CD14-positive monocyte (primary cell): ENCODE measurements at regions not wholly inside any gene's neighbourhood (a gene's known extent, or its start where the extent isn't known, plus 50 kb on each side); places are given as distances from the start of the nearest gene placed in this dataset.

Source experiments
- DNase-seq, 3 donors: peaks; one replicate each; pipeline ENCODE4 v3.0.0-alpha.2; 2011 to 2022
- H2AFZ ChIP-seq: 2 replicates; pipeline ENCODE4 v1.6.0; 2012; ENCODE audit warnings: mild to moderate bottlenecking, low read depth, low read length, inconsistent platforms; ENCODE audit not compliant: insufficient read depth, poor library complexity, severe bottlenecking
- H3K27ac ChIP-seq, 2 donors: 1 replicate in 1 of 2; 2 replicates in 1 of 2; pipeline ENCODE4 v1.5.1; 2012 to 2013; ENCODE audit warnings: low read length in 2 of 2, control low read depth in 1 of 2, inconsistent platforms in 1 of 2, low read depth in 1 of 2, mild to moderate bottlenecking in 1 of 2
- H3K27me3 ChIP-seq, 2 donors: one replicate each; pipeline versions ENCODE4 v1.6.0 to v1.6.1; 2011 to 2013; ENCODE audit warnings: low read length in 2 of 2; ENCODE audit not compliant: control insufficient read depth in 2 of 2, insufficient read depth in 2 of 2
- H3K36me3 ChIP-seq, 2 donors: replicated peaks in 1 of 2; 1 replicate in 1 of 2; 2 replicates in 1 of 2; pipeline versions ENCODE4 v1.5.1 to v1.6.1; 2012 to 2013; ENCODE audit warnings: low read length in 2 of 2, control low read depth in 1 of 2, inconsistent platforms in 1 of 2, mild to moderate bottlenecking in 1 of 2; ENCODE audit not compliant: insufficient read depth in 2 of 2, control insufficient read depth in 1 of 2
- H3K4me1 ChIP-seq, 2 donors: 1 replicate in 1 of 2; 2 replicates in 1 of 2; pipeline versions ENCODE4 v1.5.1 to v1.6.1; 2012 to 2013; ENCODE audit warnings: low read length in 2 of 2, control low read depth in 1 of 2, inconsistent platforms in 1 of 2, mild to moderate bottlenecking in 1 of 2, moderate library complexity in 1 of 2; ENCODE audit not compliant: insufficient read depth in 2 of 2, control insufficient read depth in 1 of 2
- H3K4me2 ChIP-seq: replicated peaks from 2 replicates; pipeline ENCODE3; 2012; ENCODE audit warnings: low read length, moderate library complexity, mild to moderate bottlenecking; ENCODE audit not compliant: poor library complexity, severe bottlenecking; ENCODE audit errors: extremely low read depth
- H3K4me3 ChIP-seq, 3 experiments: fragments of 200-600 bp in 1 of 3; sonication (generic) in 1 of 3; replicated peaks in 1 of 3; 1 replicate in 2 of 3; 2 replicates in 1 of 3; pipeline ENCODE4 v1.5.1; 2011 to 2013; ENCODE audit warnings: low read length in 3 of 3, mild to moderate bottlenecking in 3 of 3, control low read depth in 2 of 3, low read depth in 2 of 3, inconsistent platforms in 1 of 3, moderate library complexity in 1 of 3
- H3K79me2 ChIP-seq: 2 replicates; pipeline ENCODE4 v1.6.0; 2012; ENCODE audit warnings: mild to moderate bottlenecking, control low read depth, inconsistent platforms, low read length, moderate library complexity; ENCODE audit not compliant: insufficient read depth
- H3K9ac ChIP-seq: 2 replicates; pipeline ENCODE4 v1.6.0; 2017; ENCODE audit warnings: low read length, mild to moderate bottlenecking; ENCODE audit not compliant: insufficient read depth, poor library complexity, severe bottlenecking
- H3K9me3 ChIP-seq, 2 donors: replicated peaks in 1 of 2; 1 replicate in 1 of 2; 2 replicates in 1 of 2; pipeline versions ENCODE4 v1.5.1 to v1.6.1; 2012 to 2013; ENCODE audit warnings: low read length in 2 of 2, control low read depth in 1 of 2; ENCODE audit not compliant: control insufficient read depth in 1 of 2, insufficient read depth in 1 of 2
- H4K20me1 ChIP-seq: 2 replicates; pipeline ENCODE4 v1.6.0; 2012; ENCODE audit warnings: mild to moderate bottlenecking, low read length, control low read depth, moderate library complexity; ENCODE audit not compliant: insufficient read depth
- H3K27ac Mint-ChIP-seq, 7 donors: one replicate each; pipeline ENCODE4 v1.8.0; 2020; ENCODE audit warnings: mild to moderate bottlenecking in 7 of 7, mixed read lengths in 7 of 7, moderate library complexity in 6 of 7, inconsistent platforms in 2 of 7
- H3K27me3 Mint-ChIP-seq, 3 donors: one replicate each; pipeline ENCODE4 v1.8.0; 2021 to 2022; ENCODE audit warnings: low read depth in 3 of 3, mild to moderate bottlenecking in 3 of 3, mixed read lengths in 3 of 3, moderate library complexity in 3 of 3, inconsistent platforms in 1 of 3
- H3K36me3 Mint-ChIP-seq, 2 donors: one replicate each; pipeline ENCODE4 v1.8.0; 2020; ENCODE audit warnings: mixed read lengths in 2 of 2, inconsistent platforms in 1 of 2, mild to moderate bottlenecking in 1 of 2
- H3K4me1 Mint-ChIP-seq: one replicate; pipeline ENCODE4 v1.8.0; 2020; ENCODE audit warnings: mild to moderate bottlenecking, mixed read lengths
- H3K4me3 Mint-ChIP-seq, 2 donors: one replicate each; pipeline ENCODE4 v1.8.0; 2020; ENCODE audit warnings: mild to moderate bottlenecking in 2 of 2, mixed read lengths in 2 of 2, moderate library complexity in 1 of 2
- H3K9me3 Mint-ChIP-seq, 7 donors: one replicate each; pipeline ENCODE4 v1.8.0; 2020 to 2022; ENCODE audit warnings: mixed read lengths in 7 of 7, mild to moderate bottlenecking in 6 of 7, moderate library complexity in 6 of 7, inconsistent platforms in 2 of 7
- WGBS: methylation state at CpG from one replicate; pipeline ENCODE4 v1.1.5; 2013; ENCODE audit warnings: missing lambda C conversion rate; ENCODE audit not compliant: insufficient coverage; 5-methylcytosine and 5-hydroxymethylcytosine counted together
- intact Hi-C, 2 donors: fragments of 100-400 bp; cut with micrococcal nuclease; formaldehyde crosslinking; loops; one replicate each; pipeline versions ENCODE4 v1.15.0 to v1.15.1; 2023
- TF ChIP-seq, protein P1 (sequence below): fragments of 200-600 bp; IDR thresholded peaks from one replicate; pipeline ENCODE4 v1.8.0; 2022; ENCODE audit warnings: antibody characterized with exemption, mild to moderate bottlenecking

- Histone ChIP-seq H2AFZ (no peak overlapping the region), H3K9ac (no peak overlapping the region), H3K4me2 (no peak overlapping the region), H3K4me1 (no peaks in the 10 kb centered on the region), H3K27ac (no peak overlapping the region), H3K9me3 (peaks cover 17 to 26% of the 10 kb centered on the region in 2 donors), H3K27me3 (no peaks in the 10 kb centered on the region), H3K4me3 (no peak overlapping the region), H3K36me3 (no peaks in the 10 kb centered on the region), H3K79me2 (no peaks in the 10 kb centered on the region), H4K20me1 (no peaks in the 10 kb centered on the region)
- peaks cover 11 to 22% (median 13%) of the 10 kb centered on the region in 7 donors for H3K9me3 Mint-ChIP-seq
- TF ChIP-seq, protein P1, sequence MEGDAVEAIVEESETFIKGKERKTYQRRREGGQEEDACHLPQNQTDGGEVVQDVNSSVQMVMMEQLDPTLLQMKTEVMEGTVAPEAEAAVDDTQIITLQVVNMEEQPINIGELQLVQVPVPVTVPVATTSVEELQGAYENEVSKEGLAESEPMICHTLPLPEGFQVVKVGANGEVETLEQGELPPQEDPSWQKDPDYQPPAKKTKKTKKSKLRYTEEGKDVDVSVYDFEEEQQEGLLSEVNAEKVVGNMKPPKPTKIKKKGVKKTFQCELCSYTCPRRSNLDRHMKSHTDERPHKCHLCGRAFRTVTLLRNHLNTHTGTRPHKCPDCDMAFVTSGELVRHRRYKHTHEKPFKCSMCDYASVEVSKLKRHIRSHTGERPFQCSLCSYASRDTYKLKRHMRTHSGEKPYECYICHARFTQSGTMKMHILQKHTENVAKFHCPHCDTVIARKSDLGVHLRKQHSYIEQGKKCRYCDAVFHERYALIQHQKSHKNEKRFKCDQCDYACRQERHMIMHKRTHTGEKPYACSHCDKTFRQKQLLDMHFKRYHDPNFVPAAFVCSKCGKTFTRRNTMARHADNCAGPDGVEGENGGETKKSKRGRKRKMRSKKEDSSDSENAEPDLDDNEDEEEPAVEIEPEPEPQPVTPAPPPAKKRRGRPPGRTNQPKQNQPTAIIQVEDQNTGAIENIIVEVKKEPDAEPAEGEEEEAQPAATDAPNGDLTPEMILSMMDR, result no peak
- peaks cover 3% of the 10 kb centered on the region for H3K4me1 Mint-ChIP-seq
- intact Hi-C loops, result no loop called here
- no peak for DNase-seq
- no peaks in the 10 kb centered on the region for H3K36me3 Mint-ChIP-seq
- H3K27ac Mint-ChIP-seq, result no peak overlapping the region
- H3K4me3 Mint-ChIP-seq, result no peak overlapping the region
- no peaks in the 10 kb centered on the region for H3K27me3 Mint-ChIP-seq
- no CpG with 5 or more reads among the region's 5 CpGs for WGBS
Measured at GRCh38 chr12:91630083-91630482, 447.5 kb upstream of the DCN start.

- Histone ChIP-seq H3K9ac (no peak overlapping the region), H4K20me1 (no peaks in the 10 kb centered on the region), H3K27ac (no peak overlapping the region), H3K36me3 (no peaks in the 10 kb centered on the region), H3K4me2 (no peak overlapping the region), H3K4me1 (no peaks in the 10 kb centered on the region), H3K27me3 (no peaks in the 10 kb centered on the region), H3K4me3 (no peak overlapping the region), H3K79me2 (no peaks in the 10 kb centered on the region), H2AFZ (no peak overlapping the region), H3K9me3 (peaks cover 17 to 20% of the 10 kb centered on the region in 2 donors)
- intact Hi-C loops, result no loop called here
- H3K36me3 Mint-ChIP-seq, result no peaks in the 10 kb centered on the region
- H3K9me3 Mint-ChIP-seq, result peaks cover 4 to 17% (median 12%) of the 10 kb centered on the region in 7 donors
- no peaks in the 10 kb centered on the region for H3K27me3 Mint-ChIP-seq
- H3K4me3 Mint-ChIP-seq, result no peak overlapping the region
- H3K4me1 Mint-ChIP-seq, result peaks cover 3% of the 10 kb centered on the region
- TF ChIP-seq, protein P1, result no peak
- no CpG with 5 or more reads among the region's 2 CpGs for WGBS
- no peak overlapping the region for H3K27ac Mint-ChIP-seq
- no peak for DNase-seq
Measured at GRCh38 chr12:91629440-91629839, 446.8 kb upstream of the DCN start.
